AG04449 (cell line): ENCODE measurements at regions not wholly inside any gene's neighbourhood (a gene's known extent, or its start where the extent isn't known, plus 50 kb on each side); places are given as distances from the start of the nearest gene placed in this dataset.

ENCODE experiments used
- CTCF ChIA-PET: fragments of 350-600 bp; formaldehyde crosslinking; extraction: SDS; loops from one replicate; lab custom pipeline; 2021; ENCODE audit warnings: antibody characterized with exemption; lab: Yijun Ruan, JAX
- POLR2A ChIA-PET: fragments of 400-600, 350-600 bp; formaldehyde crosslinking; extraction: SDS; loops from one replicate; lab custom pipeline; 2020; ENCODE audit warnings: antibody characterized with exemption, inconsistent platforms; lab: Yijun Ruan, JAX
- DNase-seq: peaks from one replicate; pipeline ENCODE4 v3.0.0-alpha.2; 2010; ENCODE audit warnings: low read depth, low spot score
- H3K4me3 ChIP-seq: 2 replicates; pipeline ENCODE4 v1.5.1; 2011; ENCODE audit warnings: low read depth, mild to moderate bottlenecking, control low read depth, low read length
- TF ChIP-seq, protein P1 (sequence below): IDR thresholded peaks from one replicate; pipeline ENCODE4 v1.5.1; 2011; ENCODE audit warnings: mild to moderate bottlenecking, moderate library complexity, low read length, control low read depth, inconsistent platforms; ENCODE audit not compliant: insufficient read depth; ENCODE audit errors: missing control alignments

DNA sequence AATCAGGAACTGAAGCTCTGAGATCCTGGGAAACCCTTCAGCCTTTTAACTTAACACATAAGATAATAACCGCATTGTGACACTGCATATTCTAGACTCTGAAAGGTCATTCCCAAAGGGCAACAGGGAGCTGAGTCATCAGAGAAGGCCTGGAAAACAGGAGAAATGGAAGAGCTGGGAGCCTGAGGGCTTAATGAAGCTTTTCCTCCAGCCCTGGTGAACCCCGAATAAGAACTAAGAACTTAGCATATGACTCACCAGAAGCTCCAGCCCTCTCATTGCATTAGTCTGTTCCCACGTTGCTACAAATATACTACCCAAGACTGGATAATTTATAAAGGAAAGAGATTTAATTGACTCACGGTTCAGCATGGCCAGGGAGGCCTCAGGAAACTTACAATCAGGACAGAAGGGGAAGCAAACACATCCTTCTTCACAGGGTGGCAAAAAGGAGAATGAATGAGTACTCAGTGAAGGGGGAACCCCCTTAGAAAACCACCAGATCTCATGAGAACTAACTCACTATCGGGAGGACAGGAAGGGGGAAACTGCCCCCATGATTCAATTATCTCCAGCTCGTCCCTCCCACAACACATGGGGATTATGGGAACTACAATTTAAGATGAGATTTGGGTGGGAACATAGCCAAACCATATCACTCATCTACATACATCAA, 648.5 kb downstream of the TFAP2A start:
- DNase-seq, result peak; percentile 53
- TF ChIP-seq, protein P1, sequence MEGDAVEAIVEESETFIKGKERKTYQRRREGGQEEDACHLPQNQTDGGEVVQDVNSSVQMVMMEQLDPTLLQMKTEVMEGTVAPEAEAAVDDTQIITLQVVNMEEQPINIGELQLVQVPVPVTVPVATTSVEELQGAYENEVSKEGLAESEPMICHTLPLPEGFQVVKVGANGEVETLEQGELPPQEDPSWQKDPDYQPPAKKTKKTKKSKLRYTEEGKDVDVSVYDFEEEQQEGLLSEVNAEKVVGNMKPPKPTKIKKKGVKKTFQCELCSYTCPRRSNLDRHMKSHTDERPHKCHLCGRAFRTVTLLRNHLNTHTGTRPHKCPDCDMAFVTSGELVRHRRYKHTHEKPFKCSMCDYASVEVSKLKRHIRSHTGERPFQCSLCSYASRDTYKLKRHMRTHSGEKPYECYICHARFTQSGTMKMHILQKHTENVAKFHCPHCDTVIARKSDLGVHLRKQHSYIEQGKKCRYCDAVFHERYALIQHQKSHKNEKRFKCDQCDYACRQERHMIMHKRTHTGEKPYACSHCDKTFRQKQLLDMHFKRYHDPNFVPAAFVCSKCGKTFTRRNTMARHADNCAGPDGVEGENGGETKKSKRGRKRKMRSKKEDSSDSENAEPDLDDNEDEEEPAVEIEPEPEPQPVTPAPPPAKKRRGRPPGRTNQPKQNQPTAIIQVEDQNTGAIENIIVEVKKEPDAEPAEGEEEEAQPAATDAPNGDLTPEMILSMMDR, result no peak
- CTCF ChIA-PET, result no interaction called here
- POLR2A ChIA-PET, result interaction anchor here (0.7 kb wide), 1 partner anchor 649 kb away, joined by 3 read pairs; no protein-coding TSS in a partner anchor
- no peak overlapping the region for H3K4me3 ChIP-seq

DNA sequence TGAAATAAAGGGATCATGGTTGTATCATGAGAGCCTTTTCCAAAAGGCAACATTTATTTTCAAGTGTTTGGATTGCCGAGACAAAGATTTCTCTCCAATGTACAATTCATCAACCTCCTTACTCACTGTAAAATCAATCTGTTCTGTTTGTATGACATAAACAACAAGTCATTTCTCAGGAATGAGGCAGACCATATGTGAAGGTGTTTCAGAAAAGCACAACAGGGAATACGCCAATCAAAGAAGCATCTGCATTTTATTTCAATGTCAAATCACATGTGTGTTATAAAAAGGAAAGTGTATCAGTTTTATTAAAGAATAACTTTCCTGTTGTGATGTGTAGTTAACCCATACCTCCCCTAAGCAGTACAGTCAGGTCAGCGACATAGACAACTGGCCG, 653.7 kb downstream of the TFAP2A start:
- POLR2A ChIA-PET, result no interaction called here
- no peak overlapping the region for H3K4me3 ChIP-seq
- DNase-seq, result no peak
- TF ChIP-seq, protein P1, result no peak
- CTCF ChIA-PET, result no interaction called here

DNA sequence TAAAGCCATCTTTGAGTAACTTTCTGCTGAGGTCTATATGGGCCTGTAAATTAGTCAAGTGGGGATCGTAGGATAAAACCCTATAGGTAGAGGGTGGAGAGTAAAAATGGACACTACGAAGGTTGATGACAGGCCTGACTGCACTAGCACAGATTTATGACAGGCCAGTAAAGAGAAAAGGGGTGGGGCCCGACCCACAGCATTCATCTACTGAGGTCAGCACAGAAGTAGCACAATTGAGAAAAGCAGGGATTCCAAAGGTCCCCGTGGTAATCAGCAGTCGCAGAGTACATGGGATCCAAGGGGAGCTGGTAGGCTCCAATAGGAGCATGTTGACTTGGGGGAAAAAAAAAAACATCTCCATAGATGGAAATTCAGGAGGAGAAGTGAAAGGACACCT, 660.4 kb downstream of the TFAP2A start:
- H3K4me3 ChIP-seq, result no peak overlapping the region
- TF ChIP-seq, protein P1, result no peak
- DNase-seq, result no peak
- ChIA-PET CTCF (interaction anchor here (0.7 kb wide), 1 partner anchor 21 kb away, joined by 4 read pairs; no protein-coding TSS in a partner anchor), POLR2A (no interaction called here)

DNA sequence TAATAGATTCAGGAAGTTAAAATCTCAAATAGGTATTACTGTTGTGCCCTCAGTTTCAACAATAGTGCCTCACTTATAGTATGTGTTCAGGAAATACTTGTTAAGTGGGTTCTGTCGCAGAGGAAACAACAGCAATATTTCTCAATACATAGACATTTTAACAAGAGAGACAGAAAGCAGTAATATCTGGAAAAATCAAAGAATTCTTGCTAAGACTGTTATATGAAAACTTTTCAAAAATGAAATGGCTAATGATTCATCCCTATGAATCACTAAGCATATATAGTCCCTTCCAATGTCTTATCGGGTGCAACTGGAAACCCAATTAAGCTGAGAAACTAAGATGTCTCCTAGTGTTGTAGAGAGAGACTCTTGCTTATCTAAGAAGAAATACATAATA, 668.9 kb downstream of the TFAP2A start:
- no peak overlapping the region for H3K4me3 ChIP-seq
- no peak for DNase-seq
- CTCF ChIA-PET, result no interaction called here
- TF ChIP-seq, protein P1, result no peak
- POLR2A ChIA-PET, result no interaction called here

DNA sequence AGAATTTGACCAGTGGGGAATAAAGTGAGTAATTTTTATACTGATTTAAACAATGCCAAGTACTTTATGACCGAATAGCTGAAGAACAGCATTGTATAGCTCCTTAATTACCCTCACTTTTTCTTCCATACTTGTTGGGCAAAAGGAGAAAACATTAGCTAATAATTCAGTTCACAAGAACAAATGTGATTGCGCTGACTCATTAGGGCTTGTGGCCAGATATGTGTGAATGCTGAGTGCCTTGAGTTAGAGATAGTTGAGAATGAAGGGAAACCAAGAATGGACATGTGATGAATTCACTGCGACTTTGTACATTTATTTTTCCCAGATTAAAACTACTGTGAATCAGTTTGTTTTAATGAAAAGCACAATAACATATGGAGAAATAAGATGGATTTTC, 669.4 kb downstream of the TFAP2A start:
- TF ChIP-seq, protein P1, result no peak
- no peak for DNase-seq
- ChIA-PET POLR2A (no interaction called here), CTCF (no interaction called here)
- H3K4me3 ChIP-seq, result no peak overlapping the region

DNA sequence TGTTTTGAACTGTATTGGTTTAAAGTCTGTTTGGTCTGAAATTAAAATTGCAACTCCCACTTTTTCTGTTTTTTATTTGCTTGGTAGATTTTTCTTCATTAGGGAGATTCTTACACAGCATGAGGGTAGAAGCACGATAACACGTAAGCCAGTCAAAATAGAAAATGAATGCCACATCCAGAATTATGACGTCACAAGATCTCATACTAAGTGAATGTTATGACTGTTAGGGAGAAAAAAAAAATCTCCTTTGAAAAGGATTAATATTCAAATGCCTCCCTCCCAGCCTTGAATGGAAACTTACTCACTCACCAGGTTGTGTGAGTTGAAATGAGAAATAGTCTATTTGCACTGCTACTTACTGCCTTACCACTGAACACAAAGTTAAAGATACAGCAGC, 670.8 kb downstream of the TFAP2A start:
- ChIA-PET POLR2A (no interaction called here), CTCF (no interaction called here)
- TF ChIP-seq, protein P1, result no peak
- no peak overlapping the region for H3K4me3 ChIP-seq
- no peak for DNase-seq
